GM04504 (cell line): ENCODE measurements at regions not wholly inside any gene's neighbourhood (a gene's known extent, or its start where the extent isn't known, plus 50 kb on each side); places are given as distances from the start of the nearest gene placed in this dataset.

Source experiments
- DNase-seq: peaks from one replicate; pipeline ENCODE4 v3.0.0-alpha.2; 2012; ENCODE audit warnings: low read depth

- no peak for DNase-seq
These were observed 57.1 kb upstream of the ITPRID1 start for GRCh38 chr7:31456646-31457368.

GRCh38 chr7:31457551-31457950, 56.3 kb upstream of the ITPRID1 start:
- no peak for DNase-seq

- no peak for DNase-seq
These were observed 55.7 kb upstream of the ITPRID1 start for GRCh38 chr7:31458203-31458602.

DNA sequence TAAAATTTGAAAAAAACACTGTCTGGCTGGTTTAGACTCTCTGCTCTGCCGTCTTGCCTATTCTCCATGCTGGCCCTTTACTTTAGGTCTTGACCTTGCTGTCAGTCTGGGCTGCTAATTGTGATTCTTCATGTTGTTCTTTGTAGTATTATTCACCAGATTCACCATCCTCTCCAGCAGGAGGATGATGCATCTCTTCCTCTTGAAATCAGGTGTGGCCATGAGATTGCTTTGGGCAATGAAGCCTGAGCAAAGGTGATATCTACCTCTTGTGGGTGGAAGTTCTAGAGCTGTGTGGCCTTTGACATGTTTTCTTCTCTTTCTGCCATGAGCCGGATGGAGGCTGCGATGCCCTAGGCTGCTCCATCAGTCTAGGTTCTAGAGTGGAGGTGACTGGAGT, 51.3 kb upstream of the ITPRID1 start:
- DNase-seq: no peak
